Kidney epithelial cell (primary cell): ENCODE measurements at regions not wholly inside any gene's neighbourhood (a gene's known extent, or its start where the extent isn't known, plus 50 kb on each side); places are given as distances from the start of the nearest gene placed in this dataset.
"Not testable (repeated sequence)": the region's sequence is repeated elsewhere in the genome, so short reads cannot be mapped to it uniquely, and the experiment has no call there.

ENCODE experiments used
- DNase-seq: peaks from one replicate; pipeline ENCODE4 v3.0.0-alpha.2; 2010; ENCODE audit warnings: low read depth
- H3K27me3 ChIP-seq: 2 replicates; pipeline ENCODE4 v1.6.0; 2011; ENCODE audit warnings: low read length; ENCODE audit not compliant: control insufficient read depth, insufficient read depth
- H3K36me3 ChIP-seq: 2 replicates; pipeline ENCODE4 v1.5.1; 2011; ENCODE audit warnings: low read length; ENCODE audit not compliant: control insufficient read depth, insufficient read depth
- H3K4me3 ChIP-seq: 2 replicates; pipeline ENCODE4 v1.5.1; 2011; ENCODE audit warnings: low read depth, mild to moderate bottlenecking, control low read depth, low read length
- TF ChIP-seq, protein P1 (sequence below): IDR thresholded peaks from 2 replicates; pipeline ENCODE4 v1.5.1; 2011; ENCODE audit warnings: mild to moderate bottlenecking, moderate library complexity, low read length, control low read depth, inconsistent platforms; ENCODE audit not compliant: insufficient read depth, poor library complexity, severe bottlenecking

DNA sequence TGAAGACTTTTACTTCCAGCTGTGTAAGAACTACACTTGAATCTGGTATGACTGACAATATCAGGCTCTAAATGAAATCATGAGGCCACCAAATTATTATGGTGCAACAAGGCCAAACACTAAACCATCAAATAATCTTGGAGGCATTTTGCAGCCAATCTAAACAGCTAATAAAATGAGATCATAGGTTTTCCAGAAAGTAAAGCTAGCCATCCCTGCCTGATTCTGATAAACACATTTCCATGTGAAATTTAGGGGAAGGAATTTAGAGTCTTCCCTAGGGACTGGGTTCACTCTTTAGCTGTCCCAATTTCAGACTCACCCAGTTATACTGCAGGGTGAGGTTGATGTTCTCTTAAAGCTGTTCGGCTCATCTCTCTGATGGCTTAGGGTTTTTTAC, 190.3 kb upstream of the TMEM196 start:
- H3K4me3 ChIP-seq, result no peak overlapping the region
- TF ChIP-seq, protein P1, sequence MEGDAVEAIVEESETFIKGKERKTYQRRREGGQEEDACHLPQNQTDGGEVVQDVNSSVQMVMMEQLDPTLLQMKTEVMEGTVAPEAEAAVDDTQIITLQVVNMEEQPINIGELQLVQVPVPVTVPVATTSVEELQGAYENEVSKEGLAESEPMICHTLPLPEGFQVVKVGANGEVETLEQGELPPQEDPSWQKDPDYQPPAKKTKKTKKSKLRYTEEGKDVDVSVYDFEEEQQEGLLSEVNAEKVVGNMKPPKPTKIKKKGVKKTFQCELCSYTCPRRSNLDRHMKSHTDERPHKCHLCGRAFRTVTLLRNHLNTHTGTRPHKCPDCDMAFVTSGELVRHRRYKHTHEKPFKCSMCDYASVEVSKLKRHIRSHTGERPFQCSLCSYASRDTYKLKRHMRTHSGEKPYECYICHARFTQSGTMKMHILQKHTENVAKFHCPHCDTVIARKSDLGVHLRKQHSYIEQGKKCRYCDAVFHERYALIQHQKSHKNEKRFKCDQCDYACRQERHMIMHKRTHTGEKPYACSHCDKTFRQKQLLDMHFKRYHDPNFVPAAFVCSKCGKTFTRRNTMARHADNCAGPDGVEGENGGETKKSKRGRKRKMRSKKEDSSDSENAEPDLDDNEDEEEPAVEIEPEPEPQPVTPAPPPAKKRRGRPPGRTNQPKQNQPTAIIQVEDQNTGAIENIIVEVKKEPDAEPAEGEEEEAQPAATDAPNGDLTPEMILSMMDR, result no peak
- no peak for DNase-seq
- no peaks in the 10 kb centered on the region for H3K36me3 ChIP-seq
- H3K27me3 ChIP-seq, result no peaks in the 10 kb centered on the region

DNA sequence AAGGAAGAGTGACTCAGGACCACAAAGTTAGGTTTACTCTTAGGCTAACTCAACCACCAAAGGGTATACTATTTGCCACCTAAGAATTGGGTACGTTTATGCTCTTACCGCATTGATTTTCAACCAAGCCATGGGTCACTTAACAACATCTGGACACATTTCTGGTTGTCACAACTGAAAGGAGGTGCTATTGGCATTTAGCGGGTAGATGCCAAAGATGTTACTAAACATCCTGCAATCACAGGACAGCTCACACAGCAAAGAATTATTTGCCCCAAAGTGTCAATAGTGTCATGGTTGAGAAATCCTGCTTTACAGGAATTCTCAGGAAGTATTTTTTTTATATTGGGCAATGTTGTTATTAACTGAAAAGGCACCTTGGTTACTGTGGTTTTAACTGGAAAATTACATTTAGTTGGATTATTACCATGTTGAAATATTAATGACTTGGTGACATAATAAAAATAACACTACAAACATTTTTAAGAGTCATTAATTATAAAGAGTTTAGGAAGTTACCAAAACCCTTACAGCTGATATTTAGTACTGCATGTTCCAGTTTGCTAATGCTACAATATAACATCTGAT, 185.0 kb upstream of the TMEM196 start:
- Histone ChIP-seq H3K27me3 (no peaks in the 10 kb centered on the region), H3K36me3 (no peaks in the 10 kb centered on the region), H3K4me3 (no peak overlapping the region)
- peak; percentile 99 for DNase-seq
- TF ChIP-seq, protein P1, result no peak

DNA sequence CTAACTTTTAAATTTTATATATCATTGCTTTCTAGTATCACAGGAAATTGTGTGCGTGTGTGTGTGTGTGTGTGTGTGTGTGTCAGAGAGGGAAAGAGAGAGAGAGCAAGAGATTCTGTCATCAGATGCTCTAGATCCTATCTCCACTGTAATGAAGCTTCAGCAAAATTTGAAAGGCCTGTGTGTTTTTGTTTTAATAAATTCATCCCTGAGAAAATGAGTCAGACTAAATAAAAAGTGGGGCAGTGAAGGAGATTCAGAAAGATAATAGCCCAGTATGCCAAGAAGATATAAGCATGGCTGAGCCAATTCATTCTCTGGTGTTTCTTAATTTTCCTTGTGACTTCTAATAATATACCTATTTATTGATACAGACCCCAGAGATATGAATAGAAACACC, 184.2 kb upstream of the TMEM196 start:
- DNase-seq, result no peak
- no peaks in the 10 kb centered on the region for H3K27me3 ChIP-seq
- TF ChIP-seq, protein P1, result no peak
- no peak overlapping the region for H3K4me3 ChIP-seq
- H3K36me3 ChIP-seq, result no peaks in the 10 kb centered on the region

DNA sequence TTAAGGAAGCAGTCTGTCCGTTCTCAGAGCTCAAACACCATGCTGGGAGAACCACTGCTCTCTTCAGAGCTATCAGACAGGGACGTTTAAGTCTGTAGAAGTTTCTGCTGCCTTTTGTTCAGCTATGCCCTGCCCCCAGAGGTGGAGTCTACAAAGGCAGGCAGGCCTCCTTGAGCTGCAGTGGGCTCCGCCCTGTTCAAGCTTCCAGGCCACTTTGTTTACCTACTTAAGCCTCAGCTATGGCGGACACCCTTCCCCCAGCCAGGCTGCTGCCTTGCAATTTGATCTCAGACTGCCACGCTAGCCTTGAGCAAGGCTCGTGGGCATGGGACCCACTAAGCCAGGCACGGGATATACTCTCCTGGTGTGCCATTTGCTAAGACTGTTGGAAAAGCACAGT, 180.7 kb upstream of the TMEM196 start:
- DNase-seq, H3K36me3 ChIP-seq, H3K4me3 ChIP-seq, H3K27me3 ChIP-seq: not testable (repeated sequence)

DNA sequence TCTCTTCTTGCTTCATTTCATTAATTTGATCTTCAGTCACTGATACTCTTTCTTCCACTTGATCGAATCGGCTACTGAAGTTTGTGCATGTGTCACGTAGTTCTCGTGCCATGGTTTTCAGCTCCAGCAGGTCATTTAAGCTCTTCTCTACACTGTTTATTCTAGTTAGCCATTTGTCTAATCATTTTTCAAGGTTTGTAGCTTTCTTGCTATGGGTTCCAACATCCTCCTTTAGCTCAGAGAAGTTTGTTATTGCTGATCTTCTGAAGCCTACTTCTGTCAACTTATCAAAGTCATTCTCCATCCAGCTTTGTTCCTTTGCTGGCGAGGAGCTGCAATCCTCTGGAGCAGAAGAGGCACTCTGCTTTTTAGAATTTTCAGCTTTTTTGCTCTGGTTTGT, 180.0 kb upstream of the TMEM196 start:
- not testable (repeated sequence) for H3K4me3 ChIP-seq, H3K27me3 ChIP-seq, DNase-seq, H3K36me3 ChIP-seq

DNA sequence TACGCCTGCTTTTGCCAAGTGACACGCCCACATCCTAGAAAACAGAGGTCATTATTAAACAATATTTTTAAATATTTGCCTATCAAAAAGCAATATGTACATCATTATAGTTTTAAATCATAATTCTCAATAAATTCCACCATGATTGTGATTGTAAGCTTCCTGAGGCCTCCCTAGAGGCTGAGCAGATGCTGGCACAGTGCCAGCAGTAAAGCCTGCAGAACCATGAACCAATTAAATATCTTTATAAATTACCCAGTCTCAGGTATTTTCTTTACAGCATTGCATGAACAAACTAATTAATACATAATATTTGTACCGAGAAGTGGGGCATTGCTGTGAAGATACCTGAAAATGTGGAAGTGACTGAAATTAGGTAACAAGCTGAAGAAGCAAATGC, 174.7 kb upstream of the TMEM196 start:
- no peak for DNase-seq
- no peaks in the 10 kb centered on the region for H3K36me3 ChIP-seq
- no peaks in the 10 kb centered on the region for H3K27me3 ChIP-seq
- H3K4me3 ChIP-seq, result no peak overlapping the region
- TF ChIP-seq, protein P1, result no peak

DNA sequence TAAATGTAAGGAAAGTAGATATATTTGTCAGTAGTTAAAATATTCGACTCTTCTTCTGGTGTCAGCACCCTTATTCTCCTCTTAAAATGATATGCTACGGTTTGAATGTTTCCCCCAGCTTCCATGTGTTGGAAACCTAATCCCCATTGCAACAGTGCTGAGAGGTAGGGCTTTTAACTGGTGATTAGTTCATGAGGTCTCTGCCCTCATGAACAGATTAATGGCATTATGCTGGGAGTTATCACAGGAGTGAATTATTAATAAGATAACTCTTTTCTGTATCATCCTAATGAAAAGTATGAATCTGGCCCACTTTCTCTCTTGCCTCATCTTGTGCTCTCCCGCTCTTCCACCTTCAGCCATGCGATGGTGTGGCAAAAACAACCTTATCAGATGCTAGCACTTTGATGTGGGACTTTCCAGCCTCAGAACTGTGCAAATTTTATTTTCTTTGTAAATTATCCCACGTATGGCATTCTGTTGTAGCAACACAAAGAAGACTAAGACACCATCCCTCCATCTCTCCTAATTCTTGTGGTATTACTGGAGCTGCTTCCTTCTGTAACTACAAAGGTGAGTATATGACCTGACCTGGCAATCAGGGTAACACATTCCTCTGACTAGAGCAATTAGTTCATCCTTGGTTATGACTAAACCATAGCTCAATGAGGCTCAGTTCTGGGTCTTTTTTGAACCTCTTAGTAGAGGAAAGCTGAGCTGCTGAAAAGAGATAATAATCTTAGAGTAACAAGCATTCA, 171.1 kb upstream of the TMEM196 start:
- TF ChIP-seq, protein P1, result no peak
- no peak for DNase-seq
- H3K4me3 ChIP-seq, result no peak overlapping the region
- no peaks in the 10 kb centered on the region for H3K36me3 ChIP-seq
- H3K27me3 ChIP-seq, result no peaks in the 10 kb centered on the region
